IMR-90 (cell line): ENCODE measurements at regions not wholly inside any gene's neighbourhood (a gene's known extent, or its start where the extent isn't known, plus 50 kb on each side); places are given as distances from the start of the nearest gene placed in this dataset.

Source experiments
- ATAC-seq: fragments of 200-7000 bp; cut with Tn5 transposase; 2 replicates; pipeline ENCODE4 v1.9.1; 2020; ENCODE audit warnings: low read depth, mild to moderate bottlenecking, moderate library complexity
- BruUV-seq: library from RNA; stranded (reverse); fragments of 400-500 nt; replicated peaks from 2 replicates; lab custom pipeline; 2021; lab: Mats Ljungman, UMichigan
- CTCF ChIA-PET: fragments of 300-600 bp; formaldehyde crosslinking; extraction: SDS; loops from one replicate; lab custom pipeline; 2021; ENCODE audit warnings: antibody characterized with exemption; lab: Yijun Ruan, JAX
- POLR2A ChIA-PET: fragments of 300-600 bp; sonication (Branson Sonifier 250); formaldehyde crosslinking; loops from one replicate; lab custom pipeline; 2022; ENCODE audit warnings: antibody characterized with exemption; ENCODE audit not compliant: unreplicated experiment; lab: Charles Lee
- DNase-seq: peaks from one replicate; pipeline ENCODE4 v3.0.0; 2013
- H2AFZ ChIP-seq: replicated peaks from 2 replicates; pipeline ENCODE3; 2013; ENCODE audit warnings: low read length, mild to moderate bottlenecking; ENCODE audit not compliant: poor library complexity
- H2AK5ac ChIP-seq: 2 replicates; pipeline ENCODE4 v1.6.1; 2013; ENCODE audit warnings: low read depth, low read length, inconsistent platforms
- H2AK9ac ChIP-seq: replicated peaks from 2 replicates; pipeline ENCODE3; 2013; ENCODE audit warnings: mild to moderate bottlenecking, low read depth, low read length, moderate library complexity; ENCODE audit not compliant: poor library complexity
- H2BK120ac ChIP-seq: 2 replicates; pipeline ENCODE4 v1.6.1; 2013; ENCODE audit warnings: low read depth, low read length, inconsistent platforms
- H2BK15ac ChIP-seq: 3 replicates; pipeline ENCODE4 v1.6.1; 2013; ENCODE audit warnings: low read depth, low read length, inconsistent platforms
- H2BK20ac ChIP-seq: 2 replicates; pipeline ENCODE4 v1.6.1; 2013; ENCODE audit warnings: low read depth, mild to moderate bottlenecking, inconsistent platforms, low read length, moderate library complexity
- H2BK5ac ChIP-seq: 2 replicates; pipeline ENCODE4 v1.6.1; 2013; ENCODE audit warnings: mild to moderate bottlenecking, low read depth, low read length, inconsistent platforms; ENCODE audit not compliant: poor library complexity, severe bottlenecking
- H3K14ac ChIP-seq: replicated peaks from 2 replicates; pipeline ENCODE4 v1.6.1; 2013; ENCODE audit warnings: low read depth, low read length, inconsistent platforms
- H3K18ac ChIP-seq: 2 replicates; pipeline ENCODE4 v1.6.1; 2013; ENCODE audit warnings: low read depth, low read length, control low read depth
- H3K23ac ChIP-seq: 2 replicates; pipeline ENCODE4 v1.6.1; 2013; ENCODE audit warnings: low read depth, low read length, inconsistent platforms
- H3K27ac ChIP-seq: 2 replicates; pipeline ENCODE4 v1.5.1; 2013; ENCODE audit warnings: mild to moderate bottlenecking, control low read depth, low read length; ENCODE audit not compliant: insufficient read depth
- H3K27me3 ChIP-seq: 2 replicates; pipeline ENCODE4 v1.6.1; 2013; ENCODE audit warnings: low read length; ENCODE audit not compliant: control insufficient read depth, insufficient read depth
- H3K36me3 ChIP-seq: 2 replicates; pipeline ENCODE4 v1.6.1; 2013; ENCODE audit warnings: low read length, mixed read lengths; ENCODE audit not compliant: control insufficient read depth, insufficient read depth
- H3K4ac ChIP-seq: 2 replicates; pipeline ENCODE4 v1.6.1; 2013; ENCODE audit warnings: low read depth, low read length, inconsistent platforms
- H3K4me1 ChIP-seq: 2 replicates; pipeline ENCODE4 v1.6.1; 2013; ENCODE audit warnings: low read length, mixed read lengths; ENCODE audit not compliant: control insufficient read depth, insufficient read depth
- H3K4me2 ChIP-seq: 2 replicates; pipeline ENCODE4 v1.6.1; 2013; ENCODE audit warnings: low read depth, mild to moderate bottlenecking, control low read depth, low read length, moderate library complexity
- H3K4me3 ChIP-seq: 2 replicates; pipeline ENCODE4 v1.5.1; 2013; ENCODE audit warnings: low read depth, mild to moderate bottlenecking, control low read depth, low read length, moderate library complexity; ENCODE audit not compliant: insufficient read depth
- H3K56ac ChIP-seq: 2 replicates; pipeline ENCODE4 v1.6.1; 2013; ENCODE audit warnings: low read length, inconsistent platforms; ENCODE audit not compliant: insufficient read depth; ENCODE audit errors: extremely low read depth
- H3K79me1 ChIP-seq, 2 experiments: 2 replicates each; pipeline ENCODE4 v1.6.1; 2013; ENCODE audit warnings: low read length in 2 of 2, inconsistent platforms in 1 of 2, low read depth in 1 of 2
- H3K9ac ChIP-seq: 2 replicates; pipeline ENCODE4 v1.6.1; 2013; ENCODE audit warnings: low read depth, low read length, control low read depth
- H3K9me1 ChIP-seq: 2 replicates; pipeline ENCODE4 v1.6.1; 2013; ENCODE audit warnings: low read length, inconsistent platforms; ENCODE audit not compliant: insufficient read depth
- H3K9me3 ChIP-seq: 2 replicates; pipeline ENCODE4 v1.6.1; 2013; ENCODE audit warnings: low read length; ENCODE audit not compliant: control insufficient read depth, insufficient read depth
- H4K20me1 ChIP-seq: 2 replicates; pipeline ENCODE4 v1.6.1; 2013; ENCODE audit warnings: low read length, inconsistent platforms; ENCODE audit not compliant: insufficient read depth
- H4K5ac ChIP-seq: 2 replicates; pipeline ENCODE4 v1.6.1; 2013; ENCODE audit warnings: mild to moderate bottlenecking, low read depth, low read length, control low read depth
- H4K8ac ChIP-seq, 2 experiments: 2 replicates each; pipeline ENCODE4 v1.6.1; 2013; ENCODE audit warnings: low read depth in 2 of 2, low read length in 2 of 2, control low read depth in 1 of 2, inconsistent platforms in 1 of 2
- H4K91ac ChIP-seq: 2 replicates; pipeline ENCODE4 v1.6.1; 2013; ENCODE audit warnings: low read depth, low read length, inconsistent platforms; ENCODE audit not compliant: insufficient read depth
- BHLHE40 ChIP-seq: fragments of 150-350 bp; IDR thresholded peaks from 2 replicates; pipeline ENCODE4 v1.6.1; 2016; ENCODE audit warnings: mild to moderate bottlenecking, low read depth, low read length
- CEBPB ChIP-seq: IDR thresholded peaks from 2 replicates; pipeline ENCODE4 v1.6.1; 2012; ENCODE audit warnings: low read depth, low read length, improper control_type of control experiment
- FOS ChIP-seq: fragments of 150-350 bp; IDR thresholded peaks from 2 replicates; pipeline ENCODE4 v1.6.1; 2016; ENCODE audit warnings: low read depth, low read length
- MAZ ChIP-seq: IDR thresholded peaks from 2 replicates; pipeline ENCODE4 v1.6.1; 2012; ENCODE audit warnings: low read depth, mild to moderate bottlenecking, low read length, improper control_type of control experiment, moderate library complexity, borderline replicate concordance
- NFE2L2 ChIP-seq: fragments of 150-350 bp; IDR thresholded peaks from 2 replicates; pipeline ENCODE4 v1.6.1; 2016; ENCODE audit warnings: low read depth, mild to moderate bottlenecking, low read length
- POLR2A ChIP-seq: IDR thresholded peaks from 2 replicates; pipeline ENCODE4 v1.6.1; 2012; ENCODE audit warnings: mild to moderate bottlenecking, low read depth, low read length
- RAD21 ChIP-seq: IDR thresholded peaks from 2 replicates; pipeline ENCODE4 v1.6.1; 2012; ENCODE audit warnings: low read length, improper control_type of control experiment
- RCOR1 ChIP-seq: IDR thresholded peaks from 2 replicates; pipeline ENCODE4 v1.6.1; 2012; ENCODE audit warnings: mild to moderate bottlenecking, low read length, improper control_type of control experiment; ENCODE audit not compliant: insufficient replicate concordance
- RFX5 ChIP-seq: IDR thresholded peaks from 2 replicates; pipeline ENCODE4 v1.8.0; 2012; ENCODE audit warnings: low read depth, mild to moderate bottlenecking, low read length, moderate library complexity
- SMC3 ChIP-seq: fragments of 150-350 bp; IDR thresholded peaks from 2 replicates; pipeline ENCODE4 v1.6.1; 2016; ENCODE audit warnings: low read depth, mild to moderate bottlenecking, antibody characterized with exemption, low read length, moderate library complexity
- WGBS, 2 experiments: methylation state at CpG; one replicate each; pipeline versions ENCODE4 v1.1.5 to v1.1.7; 2013; ENCODE audit warnings: missing lambda C conversion rate in 2 of 2; ENCODE audit not compliant: insufficient read length in 1 of 2; ENCODE audit errors: extremely low coverage in 2 of 2; 5-methylcytosine and 5-hydroxymethylcytosine counted together
- dilution Hi-C: fragments of 300-500 bp; cut with HindIII; formaldehyde crosslinking; loops from one replicate; pipeline ENCODE4 v1.14.3; 2018; ENCODE audit warnings: low sequenced_read_pairs; ENCODE audit not compliant: unreplicated experiment
- in situ Hi-C: fragments of 300-500 bp; cut with MboI; formaldehyde crosslinking; loops from 3 replicates; pipeline ENCODE4 v1.14.3; 2019; ENCODE audit warnings: low sequenced_read_pairs, inconsistent platforms, mixed read lengths
- intact Hi-C: fragments of 100-400 bp; cut with micrococcal nuclease; formaldehyde crosslinking; loops from 2 replicates; pipeline ENCODE4 v1.10.0; 2022
- TF ChIP-seq, protein P1 (sequence below): conservative IDR thresholded peaks from 2 replicates; pipeline ENCODE4 v1.5.1; 2012; ENCODE audit warnings: mild to moderate bottlenecking, low read depth, low read length, improper control_type of control experiment
- TF ChIP-seq, protein P2 (sequence below): fragments of 150-350 bp; IDR thresholded peaks from 2 replicates; pipeline ENCODE4 v1.6.1; 2016; ENCODE audit warnings: low read depth, mild to moderate bottlenecking, low read length, moderate library complexity, borderline replicate concordance
- TF ChIP-seq, protein P3 (sequence below): fragments of 150-350 bp; IDR thresholded peaks from 2 replicates; pipeline ENCODE4 v1.6.1; 2017; ENCODE audit warnings: mild to moderate bottlenecking, antibody characterized with exemption, low read length, low read depth

DNA sequence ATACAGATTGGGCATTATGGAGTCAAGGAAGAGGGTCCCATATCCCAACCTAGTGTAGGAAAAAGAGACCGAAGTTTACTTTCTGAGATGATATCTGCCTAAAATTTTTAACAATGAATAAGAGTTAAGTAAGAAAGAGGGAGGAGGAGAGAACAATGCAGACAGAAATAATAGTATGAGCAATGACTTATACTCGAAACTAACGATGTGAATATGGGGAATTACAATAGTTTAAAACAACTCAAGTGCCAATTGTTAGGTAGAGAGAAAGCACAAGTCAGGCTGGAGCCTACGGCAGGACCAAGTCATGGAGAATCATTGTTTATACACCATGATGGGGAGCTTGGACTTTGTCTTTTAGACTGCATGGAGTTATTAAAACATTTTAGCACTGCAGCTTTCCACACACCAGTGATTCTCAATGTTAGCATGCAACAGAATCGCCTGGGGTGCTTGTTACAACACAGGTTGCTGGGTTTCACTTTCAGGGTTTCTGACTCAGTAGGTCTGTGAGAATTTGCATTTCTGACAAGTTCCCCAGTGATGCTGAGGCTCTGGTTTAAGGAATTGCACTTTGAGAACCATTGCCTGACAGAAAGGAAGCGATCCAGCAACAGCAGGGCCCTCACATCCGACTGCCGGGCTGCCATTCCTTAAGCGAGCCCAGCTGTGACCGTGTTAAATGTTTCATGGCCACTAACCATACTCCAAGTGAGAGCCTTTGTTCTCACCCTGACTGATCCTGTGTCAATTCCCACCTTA lies 511.2 kb downstream of the DCDC2C start:
- Histone ChIP-seq H3K9me3 (peaks cover 3% of the 10 kb centered on the region), H3K27me3 (no peaks in the 10 kb centered on the region), H3K14ac (no peak overlapping the region), H3K4me1 (no peaks in the 10 kb centered on the region), H3K36me3 (no peaks in the 10 kb centered on the region), H2AK9ac (no peak overlapping the region), H3K4ac (no peak overlapping the region), H3K27ac (no peak overlapping the region), H2BK20ac (no peak overlapping the region), H3K9me1 (no peaks in the 10 kb centered on the region), H2AFZ (no peak overlapping the region), H3K4me3 (no peak overlapping the region), H4K20me1 (no peaks in the 10 kb centered on the region), H3K9ac (no peak overlapping the region), H3K79me1 (no peaks in the 10 kb centered on the region), H4K5ac (no peak overlapping the region), H3K18ac (no peak overlapping the region), H3K23ac (no peak overlapping the region), H4K8ac (no peak overlapping the region), H2BK120ac (no peak overlapping the region), H3K4me2 (no peak overlapping the region), H2BK5ac (no peak overlapping the region), H3K56ac (no peak overlapping the region), H2AK5ac (no peak overlapping the region), H4K91ac (no peak overlapping the region), H2BK15ac (no peak overlapping the region)
- intact Hi-C loops, result no loop called here
- TF ChIP-seq MAZ, result no peak
- TF ChIP-seq, protein P1, sequence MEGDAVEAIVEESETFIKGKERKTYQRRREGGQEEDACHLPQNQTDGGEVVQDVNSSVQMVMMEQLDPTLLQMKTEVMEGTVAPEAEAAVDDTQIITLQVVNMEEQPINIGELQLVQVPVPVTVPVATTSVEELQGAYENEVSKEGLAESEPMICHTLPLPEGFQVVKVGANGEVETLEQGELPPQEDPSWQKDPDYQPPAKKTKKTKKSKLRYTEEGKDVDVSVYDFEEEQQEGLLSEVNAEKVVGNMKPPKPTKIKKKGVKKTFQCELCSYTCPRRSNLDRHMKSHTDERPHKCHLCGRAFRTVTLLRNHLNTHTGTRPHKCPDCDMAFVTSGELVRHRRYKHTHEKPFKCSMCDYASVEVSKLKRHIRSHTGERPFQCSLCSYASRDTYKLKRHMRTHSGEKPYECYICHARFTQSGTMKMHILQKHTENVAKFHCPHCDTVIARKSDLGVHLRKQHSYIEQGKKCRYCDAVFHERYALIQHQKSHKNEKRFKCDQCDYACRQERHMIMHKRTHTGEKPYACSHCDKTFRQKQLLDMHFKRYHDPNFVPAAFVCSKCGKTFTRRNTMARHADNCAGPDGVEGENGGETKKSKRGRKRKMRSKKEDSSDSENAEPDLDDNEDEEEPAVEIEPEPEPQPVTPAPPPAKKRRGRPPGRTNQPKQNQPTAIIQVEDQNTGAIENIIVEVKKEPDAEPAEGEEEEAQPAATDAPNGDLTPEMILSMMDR, result no peak
- TF ChIP-seq RFX5, result no peak
- no peak for TF ChIP-seq RCOR1
- TF ChIP-seq, protein P2, sequence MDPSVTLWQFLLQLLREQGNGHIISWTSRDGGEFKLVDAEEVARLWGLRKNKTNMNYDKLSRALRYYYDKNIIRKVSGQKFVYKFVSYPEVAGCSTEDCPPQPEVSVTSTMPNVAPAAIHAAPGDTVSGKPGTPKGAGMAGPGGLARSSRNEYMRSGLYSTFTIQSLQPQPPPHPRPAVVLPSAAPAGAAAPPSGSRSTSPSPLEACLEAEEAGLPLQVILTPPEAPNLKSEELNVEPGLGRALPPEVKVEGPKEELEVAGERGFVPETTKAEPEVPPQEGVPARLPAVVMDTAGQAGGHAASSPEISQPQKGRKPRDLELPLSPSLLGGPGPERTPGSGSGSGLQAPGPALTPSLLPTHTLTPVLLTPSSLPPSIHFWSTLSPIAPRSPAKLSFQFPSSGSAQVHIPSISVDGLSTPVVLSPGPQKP, result no peak
- no peak for TF ChIP-seq NFE2L2
- no peak for TF ChIP-seq FOS
- no peak for TF ChIP-seq BHLHE40
- no peak for TF ChIP-seq SMC3
- no peak for TF ChIP-seq RAD21
- TF ChIP-seq POLR2A, result no peak
- TF ChIP-seq CEBPB, result no peak
- TF ChIP-seq, protein P3, sequence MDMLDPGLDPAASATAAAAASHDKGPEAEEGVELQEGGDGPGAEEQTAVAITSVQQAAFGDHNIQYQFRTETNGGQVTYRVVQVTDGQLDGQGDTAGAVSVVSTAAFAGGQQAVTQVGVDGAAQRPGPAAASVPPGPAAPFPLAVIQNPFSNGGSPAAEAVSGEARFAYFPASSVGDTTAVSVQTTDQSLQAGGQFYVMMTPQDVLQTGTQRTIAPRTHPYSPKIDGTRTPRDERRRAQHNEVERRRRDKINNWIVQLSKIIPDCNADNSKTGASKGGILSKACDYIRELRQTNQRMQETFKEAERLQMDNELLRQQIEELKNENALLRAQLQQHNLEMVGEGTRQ, result no peak
- ChIA-PET POLR2A (no interaction called here), CTCF (no interaction called here)
- dilution Hi-C loops, result no loop called here
- WGBS, 2 experiments, result no CpG with 5 or more reads among the region's 10 CpGs
- ATAC-seq (no peak), DNase-seq (no peak)
- in situ Hi-C loops, result no loop called here
- BruUV-seq, result no TSS peak
